HG03066 (cell line): ENCODE measurements at regions not wholly inside any gene's neighbourhood (a gene's known extent, or its start where the extent isn't known, plus 50 kb on each side); places are given as distances from the start of the nearest gene placed in this dataset.
"Not testable (repeated sequence)": the region's sequence is repeated elsewhere in the genome, so short reads cannot be mapped to it uniquely, and the experiment has no call there.

Experiments used
- ATAC-seq: cut with Tn5 transposase; IDR thresholded peaks from one replicate; pipeline ENCODE4 v1.9.1; 2021; ENCODE audit warnings: low read depth; ENCODE audit not compliant: unreplicated experiment

- not testable (repeated sequence) for ATAC-seq
Observed at GRCh38 chr21:8455279-8456128, 2065.9 kb upstream of the TPTE start.

- ATAC-seq, result peak; percentile 54
Observed at GRCh38 chr21:8464403-8465152, 2056.8 kb upstream of the TPTE start.

GRCh38 chr21:8466642-8467041 is 2054.7 kb upstream of the TPTE start:
- ATAC-seq, result not testable (repeated sequence)
